GM18868 (cell line): ENCODE measurements at regions not wholly inside any gene's neighbourhood (a gene's known extent, or its start where the extent isn't known, plus 50 kb on each side); places are given as distances from the start of the nearest gene placed in this dataset.
"Not testable (repeated sequence)": the region's sequence is repeated elsewhere in the genome, so short reads cannot be mapped to it uniquely, and the experiment has no call there.

Experiments used
- ATAC-seq: cut with Tn5 transposase; IDR thresholded peaks from one replicate; pipeline ENCODE4 v1.9.1; 2021; ENCODE audit warnings: mild to moderate bottlenecking, moderate library complexity; ENCODE audit not compliant: unreplicated experiment

GRCh38 chr20:57092900-57093530 is 173.4 kb downstream of the BMP7 start:
- ATAC-seq, result no peak

GRCh38 chr20:57093766-57094165 is 172.7 kb downstream of the BMP7 start:
- ATAC-seq, result no peak

- no peak for ATAC-seq
These were observed 172.1 kb downstream of the BMP7 start for GRCh38 chr20:57094252-57094891.

GRCh38 chr20:57094991-57095390 is 171.4 kb downstream of the BMP7 start:
- ATAC-seq, result no peak

- no peak for ATAC-seq
These were observed 171.0 kb downstream of the BMP7 start for GRCh38 chr20:57095426-57095825.

GRCh38 chr20:57097245-57097915 is 169.1 kb downstream of the BMP7 start:
- ATAC-seq, result no peak

GRCh38 chr20:57102160-57102559 is 164.3 kb downstream of the BMP7 start:
- ATAC-seq, result no peak

- no peak for ATAC-seq
These were observed 163.9 kb downstream of the BMP7 start for GRCh38 chr20:57102566-57102965.

- ATAC-seq, result no peak
These were observed 163.2 kb downstream of the BMP7 start for GRCh38 chr20:57103146-57103800.

- no peak for ATAC-seq
These were observed 162.3 kb downstream of the BMP7 start for GRCh38 chr20:57104113-57104512.

GRCh38 chr20:57104651-57105204 is 161.7 kb downstream of the BMP7 start:
- no peak for ATAC-seq

GRCh38 chr20:57106030-57106682 is 160.3 kb downstream of the BMP7 start:
- ATAC-seq, result no peak

GRCh38 chr20:57106692-57107091 is 159.7 kb downstream of the BMP7 start:
- no peak for ATAC-seq

- ATAC-seq, result no peak
These were observed 159.2 kb downstream of the BMP7 start for GRCh38 chr20:57107208-57107607.

- no peak for ATAC-seq
These were observed 158.2 kb downstream of the BMP7 start for GRCh38 chr20:57108218-57108617.

- ATAC-seq, result no peak
These were observed 157.5 kb downstream of the BMP7 start for GRCh38 chr20:57108742-57109570.

GRCh38 chr20:57109571-57109953 is 156.9 kb downstream of the BMP7 start:
- no peak for ATAC-seq

- ATAC-seq, result not testable (repeated sequence)
These were observed 156.1 kb downstream of the BMP7 start for GRCh38 chr20:57110121-57111027.

- ATAC-seq, result no peak
These were observed 155.4 kb downstream of the BMP7 start for GRCh38 chr20:57111028-57111373.
